ENCODE measurements at regions not wholly inside any gene's neighbourhood (a gene's known extent, or its start where the extent isn't known, plus 50 kb on each side); places are given as distances from the start of the nearest gene placed in this dataset.

DNA sequence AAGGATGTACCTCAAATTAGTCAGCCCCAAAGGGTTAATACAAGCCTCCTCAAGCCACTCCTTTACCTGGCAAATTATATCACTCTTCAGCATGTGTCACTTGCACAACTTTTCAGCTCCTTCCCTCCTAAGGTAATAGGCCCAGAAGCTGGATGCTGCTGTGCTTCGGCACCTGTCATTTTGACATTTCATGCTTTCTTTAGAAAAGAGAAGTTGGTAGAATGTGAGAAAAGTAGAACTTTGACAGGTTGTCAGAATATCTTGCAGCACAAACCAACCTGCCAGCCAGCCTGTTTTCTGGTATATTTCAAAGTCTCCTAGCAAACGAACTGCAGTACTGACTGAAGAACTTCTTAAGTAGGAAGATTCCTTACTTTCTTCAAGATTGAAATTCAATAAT is 2136.9 kb downstream of the MAT2B start:
- no peak overlapping the region for H3K4me3 ChIP-seq (ENCODE audit: low read depth, low read length, poor library complexity, severe bottlenecking)
- no peaks in the 10 kb centered on the region for H3K79me2 ChIP-seq (ENCODE audit: insufficient read depth, low read depth, low read length)
- no peaks in the 10 kb centered on the region for H3K9me3 ChIP-seq (ENCODE audit: low read length)
- ChIA-PET POLR2A (no interaction called here), CTCF (ENCODE audit: unreplicated experiment) (no interaction called here)
- no peaks in the 10 kb centered on the region for H4K20me1 ChIP-seq (ENCODE audit: insufficient read depth, low read length)
- H3K4me1 ChIP-seq (ENCODE audit: insufficient read depth, low read length, poor library complexity, severe bottlenecking) = no peaks in the 10 kb centered on the region
- H2AFZ ChIP-seq (ENCODE audit: low read length) = no peak overlapping the region
- no peak overlapping the region for H3K27ac ChIP-seq (ENCODE audit: low read depth, low read length, poor library complexity, severe bottlenecking)
- H3K4me2 ChIP-seq (ENCODE audit: low read length) = no peak overlapping the region
- H3K9me2 ChIP-seq (ENCODE audit: insufficient read depth, low read length) = no peaks in the 10 kb centered on the region; the same call in 1 of the 2 replicates
- BruUV-seq (replicated peaks) = no TSS peak
- TF ChIP-seq, protein P1, sequence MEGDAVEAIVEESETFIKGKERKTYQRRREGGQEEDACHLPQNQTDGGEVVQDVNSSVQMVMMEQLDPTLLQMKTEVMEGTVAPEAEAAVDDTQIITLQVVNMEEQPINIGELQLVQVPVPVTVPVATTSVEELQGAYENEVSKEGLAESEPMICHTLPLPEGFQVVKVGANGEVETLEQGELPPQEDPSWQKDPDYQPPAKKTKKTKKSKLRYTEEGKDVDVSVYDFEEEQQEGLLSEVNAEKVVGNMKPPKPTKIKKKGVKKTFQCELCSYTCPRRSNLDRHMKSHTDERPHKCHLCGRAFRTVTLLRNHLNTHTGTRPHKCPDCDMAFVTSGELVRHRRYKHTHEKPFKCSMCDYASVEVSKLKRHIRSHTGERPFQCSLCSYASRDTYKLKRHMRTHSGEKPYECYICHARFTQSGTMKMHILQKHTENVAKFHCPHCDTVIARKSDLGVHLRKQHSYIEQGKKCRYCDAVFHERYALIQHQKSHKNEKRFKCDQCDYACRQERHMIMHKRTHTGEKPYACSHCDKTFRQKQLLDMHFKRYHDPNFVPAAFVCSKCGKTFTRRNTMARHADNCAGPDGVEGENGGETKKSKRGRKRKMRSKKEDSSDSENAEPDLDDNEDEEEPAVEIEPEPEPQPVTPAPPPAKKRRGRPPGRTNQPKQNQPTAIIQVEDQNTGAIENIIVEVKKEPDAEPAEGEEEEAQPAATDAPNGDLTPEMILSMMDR (conservative IDR thresholded peaks at IDR 0.05; ENCODE audit: low read length) = no peak
- no peak for TF ChIP-seq EZH2phosphoT487 (IDR thresholded peaks at IDR 0.05; ENCODE audit: borderline replicate concordance, low read depth, low read length)
- no peaks in the 10 kb centered on the region for H3K36me3 ChIP-seq (ENCODE audit: insufficient read depth, low read length)
- no peak for DNase-seq (ENCODE audit: low spot score)
- intact Hi-C loops (cut with micrococcal nuclease; ENCODE audit: unreplicated experiment) = no loop called here

DNA sequence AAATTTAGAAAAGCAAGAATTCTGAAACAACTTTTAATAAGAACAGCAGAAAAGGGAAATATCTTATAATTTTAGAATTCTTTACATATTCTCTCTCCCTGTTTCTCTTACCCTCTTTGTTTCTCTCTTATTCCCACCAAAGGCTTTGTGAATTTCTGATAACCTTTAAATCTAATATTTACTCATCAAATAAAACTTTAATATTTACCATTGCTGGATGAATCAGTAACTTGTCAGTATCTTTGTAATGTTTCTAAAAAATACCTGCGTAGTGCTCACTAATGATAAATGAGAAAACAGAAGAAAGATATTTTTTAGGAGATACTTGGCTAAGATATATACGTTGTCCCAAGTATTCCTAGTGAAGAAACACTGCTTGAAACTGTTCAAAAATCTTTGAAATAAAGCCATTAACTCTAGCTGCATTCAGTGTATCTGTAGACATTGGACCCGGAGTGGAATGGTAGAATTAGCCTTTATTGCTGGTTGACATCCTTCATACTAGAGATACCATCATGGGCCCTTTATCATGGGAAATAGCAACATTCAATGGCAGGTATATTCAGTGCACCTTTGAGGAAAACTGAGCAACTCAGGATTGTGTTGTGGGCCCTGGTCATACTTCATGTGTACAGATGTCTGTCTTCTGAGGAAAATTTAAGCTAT is 2160.4 kb downstream of the MAT2B start:
- no peaks in the 10 kb centered on the region for H3K36me3 ChIP-seq (ENCODE audit: insufficient read depth, low read length)
- no peak for TF ChIP-seq EZH2phosphoT487 (IDR thresholded peaks at IDR 0.05; ENCODE audit: borderline replicate concordance, low read depth, low read length)
- TF ChIP-seq, protein P1 (conservative IDR thresholded peaks at IDR 0.05; ENCODE audit: low read length) = no peak
- no peak overlapping the region for H3K4me3 ChIP-seq (ENCODE audit: low read depth, low read length, poor library complexity, severe bottlenecking)
- no peaks in the 10 kb centered on the region for H3K4me1 ChIP-seq (ENCODE audit: insufficient read depth, low read length, poor library complexity, severe bottlenecking)
- H3K9me3 ChIP-seq (ENCODE audit: low read length) = no peaks in the 10 kb centered on the region
- intact Hi-C loops (cut with micrococcal nuclease; ENCODE audit: unreplicated experiment) = no loop called here
- no TSS peak for BruUV-seq (replicated peaks)
- H3K4me2 ChIP-seq (ENCODE audit: low read length) = no peak overlapping the region
- H3K79me2 ChIP-seq (ENCODE audit: insufficient read depth, low read depth, low read length) = no peaks in the 10 kb centered on the region
- H2AFZ ChIP-seq (ENCODE audit: low read length) = no peak overlapping the region
- H4K20me1 ChIP-seq (ENCODE audit: insufficient read depth, low read length) = no peaks in the 10 kb centered on the region
- H3K27ac ChIP-seq (ENCODE audit: low read depth, low read length, poor library complexity, severe bottlenecking) = no peak overlapping the region
- no peak for DNase-seq (ENCODE audit: low spot score)
- ChIA-PET CTCF (ENCODE audit: unreplicated experiment) (no interaction called here), POLR2A (no interaction called here)
- H3K9me2 ChIP-seq (ENCODE audit: insufficient read depth, low read length) = no peaks in the 10 kb centered on the region

DNA sequence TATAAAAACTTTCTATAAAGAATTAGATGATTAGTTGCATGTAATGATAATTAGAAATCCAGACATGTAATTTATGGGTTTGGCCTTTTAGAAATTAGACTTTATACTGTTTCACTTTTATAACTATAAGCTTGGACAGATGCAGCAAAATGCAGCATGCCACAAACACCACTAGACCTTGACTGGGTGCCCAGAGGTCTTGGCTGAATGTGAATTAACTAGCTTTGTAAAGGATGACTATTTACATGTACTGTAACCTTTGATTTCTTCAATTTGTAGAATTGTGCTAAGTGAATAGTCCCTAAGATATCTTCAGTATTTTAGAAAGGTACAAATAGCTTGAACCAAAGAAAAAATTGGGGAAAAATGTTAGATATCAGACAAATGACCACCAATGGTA is 2168.1 kb downstream of the MAT2B start:
- Histone ChIP-seq H3K27ac (ENCODE audit: low read depth, low read length, poor library complexity, severe bottlenecking) (no peak overlapping the region), H2AFZ (ENCODE audit: low read length) (no peak overlapping the region), H3K9me2 (ENCODE audit: insufficient read depth, low read length) (no peaks in the 10 kb centered on the region), H3K36me3 (ENCODE audit: insufficient read depth, low read length) (no peaks in the 10 kb centered on the region), H3K9me3 (ENCODE audit: low read length) (no peaks in the 10 kb centered on the region), H4K20me1 (ENCODE audit: insufficient read depth, low read length) (no peaks in the 10 kb centered on the region), H3K4me2 (ENCODE audit: low read length) (no peak overlapping the region), H3K4me3 (ENCODE audit: low read depth, low read length, poor library complexity, severe bottlenecking) (no peak overlapping the region), H3K79me2 (ENCODE audit: insufficient read depth, low read depth, low read length) (no peaks in the 10 kb centered on the region), H3K4me1 (ENCODE audit: insufficient read depth, low read length, poor library complexity, severe bottlenecking) (no peaks in the 10 kb centered on the region)
- CTCF ChIA-PET (ENCODE audit: unreplicated experiment) = no interaction called here
- intact Hi-C loops (cut with micrococcal nuclease; ENCODE audit: unreplicated experiment) = no loop called here
- TF ChIP-seq, protein P1 (conservative IDR thresholded peaks at IDR 0.05; ENCODE audit: low read length) = no peak
- no peak for TF ChIP-seq EZH2phosphoT487 (IDR thresholded peaks at IDR 0.05; ENCODE audit: borderline replicate concordance, low read depth, low read length)
- no TSS peak for BruUV-seq (replicated peaks)
- DNase-seq (ENCODE audit: low spot score) = no peak
- POLR2A ChIA-PET = no interaction called here
